ENCODE measurements at regions not wholly inside any gene's neighbourhood (a gene's known extent, or its start where the extent isn't known, plus 50 kb on each side); places are given as distances from the start of the nearest gene placed in this dataset.

DNA sequence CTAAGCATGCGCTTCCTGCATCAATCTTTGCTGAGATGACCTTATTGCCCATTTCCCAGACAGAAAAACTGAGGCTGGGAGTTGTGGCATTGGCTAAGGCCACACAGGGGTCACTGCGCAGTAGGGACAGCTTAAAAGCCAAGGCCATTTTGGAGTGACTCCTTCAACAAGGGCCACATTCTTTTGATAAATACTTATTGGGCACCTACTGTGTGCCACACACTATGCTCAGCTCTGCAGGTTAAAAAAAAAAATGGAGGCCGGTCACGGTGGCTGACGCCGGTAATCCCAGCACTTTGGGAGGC is 108.6 kb downstream of the CEBPB start:
- no peak for TF ChIP-seq POLR2AphosphoS5 (IDR thresholded peaks at IDR 0.05)
- no peak for TF ChIP-seq POLR2A (IDR thresholded peaks at IDR 0.05)
- TF ChIP-seq, protein P1, sequence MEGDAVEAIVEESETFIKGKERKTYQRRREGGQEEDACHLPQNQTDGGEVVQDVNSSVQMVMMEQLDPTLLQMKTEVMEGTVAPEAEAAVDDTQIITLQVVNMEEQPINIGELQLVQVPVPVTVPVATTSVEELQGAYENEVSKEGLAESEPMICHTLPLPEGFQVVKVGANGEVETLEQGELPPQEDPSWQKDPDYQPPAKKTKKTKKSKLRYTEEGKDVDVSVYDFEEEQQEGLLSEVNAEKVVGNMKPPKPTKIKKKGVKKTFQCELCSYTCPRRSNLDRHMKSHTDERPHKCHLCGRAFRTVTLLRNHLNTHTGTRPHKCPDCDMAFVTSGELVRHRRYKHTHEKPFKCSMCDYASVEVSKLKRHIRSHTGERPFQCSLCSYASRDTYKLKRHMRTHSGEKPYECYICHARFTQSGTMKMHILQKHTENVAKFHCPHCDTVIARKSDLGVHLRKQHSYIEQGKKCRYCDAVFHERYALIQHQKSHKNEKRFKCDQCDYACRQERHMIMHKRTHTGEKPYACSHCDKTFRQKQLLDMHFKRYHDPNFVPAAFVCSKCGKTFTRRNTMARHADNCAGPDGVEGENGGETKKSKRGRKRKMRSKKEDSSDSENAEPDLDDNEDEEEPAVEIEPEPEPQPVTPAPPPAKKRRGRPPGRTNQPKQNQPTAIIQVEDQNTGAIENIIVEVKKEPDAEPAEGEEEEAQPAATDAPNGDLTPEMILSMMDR (IDR thresholded peaks at IDR 0.05), result no peak
- no peak for TF ChIP-seq EP300 (IDR thresholded peaks at IDR 0.05)

Measured in gastroesophageal sphincter (tissue), 3 donors.